Body of pancreas (tissue), 4 donors: ENCODE measurements at regions not wholly inside any gene's neighbourhood (a gene's known extent, or its start where the extent isn't known, plus 50 kb on each side); places are given as distances from the start of the nearest gene placed in this dataset.

Experiments
- ATAC-seq: fragments of 150-250 bp; one replicate; pipeline ENCODE4 v1.9.1; 2016
- DNase-seq, 4 donors: peaks; one replicate each; pipeline ENCODE4 v3.0.0-alpha.2; 2019
- H3K27ac ChIP-seq, 4 donors: fragments of 200-600 bp; sonication (generic); 1 replicate in 3 of 4; 2 replicates in 1 of 4; pipeline versions ENCODE4 v1.5.1 to v1.6.1; 2016 to 2019; ENCODE audit warnings: mild to moderate bottlenecking in 1 of 4, mixed read lengths in 1 of 4, moderate library complexity in 1 of 4
- H3K27me3 ChIP-seq, 2 donors: fragments of 200-600 bp; sonication (generic); one replicate each; pipeline ENCODE4 v1.6.0; 2016; ENCODE audit warnings: mild to moderate bottlenecking in 1 of 2
- H3K36me3 ChIP-seq, 2 donors: fragments of 200-600 bp; sonication (generic); replicated peaks in 1 of 2; 2 replicates each; pipeline ENCODE4 v1.5.1; 2016; ENCODE audit warnings: low read depth in 2 of 2; ENCODE audit not compliant: insufficient read depth in 1 of 2
- H3K4me1 ChIP-seq: fragments of 200-600 bp; sonication (generic); one replicate; pipeline ENCODE4 v1.6.0; 2016
- H3K4me3 ChIP-seq, 2 donors: fragments of 200-600 bp; sonication (generic); 1 replicate in 1 of 2; 2 replicates in 1 of 2; pipeline ENCODE4 v1.5.1; 2016 to 2019
- H3K9me3 ChIP-seq, 3 donors: fragments of 200-600 bp; sonication (generic); 1 replicate in 2 of 3; 2 replicates in 1 of 3; pipeline ENCODE4 v1.5.1; 2016
- CTCF ChIP-seq, 7 experiments: fragments of 450-650 bp in 4 of 7; fragments of 200-600 bp in 3 of 7; sonication (generic) in 3 of 7; IDR thresholded peaks; one replicate each; pipeline ENCODE4 v1.5.1; 2016 to 2019; ENCODE audit warnings: antibody characterized with exemption in 7 of 7
- POLR2A ChIP-seq, 3 donors: fragments of 450-650 bp; IDR thresholded peaks; one replicate each; pipeline ENCODE4 v1.6.1; 2016; ENCODE audit warnings: antibody characterized with exemption in 3 of 3, mild to moderate bottlenecking in 2 of 3
- WGBS, 2 donors: methylation state at CpG; one replicate each; pipeline ENCODE4 v1.1.5; 2017; 5-methylcytosine and 5-hydroxymethylcytosine counted together
- intact Hi-C: fragments of 100-400 bp; cut with DNase I; formaldehyde crosslinking; loops from one replicate; pipeline ENCODE4 v1.15.1; 2023

- TF ChIP-seq CTCF (IDR thresholded peaks at IDR 0.05), result no peak
- no peak for TF ChIP-seq POLR2A (IDR thresholded peaks at IDR 0.05)
- no peak overlapping the region for H3K4me3 ChIP-seq
- H3K27me3 ChIP-seq, result no peaks in the 10 kb centered on the region
- DNase-seq, result no peak
- intact Hi-C loops, result no loop called here
- no peak for ATAC-seq
- no peaks in the 10 kb centered on the region for H3K36me3 ChIP-seq
- H3K9me3 ChIP-seq, result no peaks in the 10 kb centered on the region
- WGBS, 2 donors, result 37 to 38% methylated on average over 4 of the region's 4 CpGs
- no peaks in the 10 kb centered on the region for H3K4me1 ChIP-seq
- H3K27ac ChIP-seq, result no peak overlapping the region
Observed at GRCh38 chr15:96693990-96694517, 363.6 kb downstream of the NR2F2 start.

- TF ChIP-seq POLR2A (IDR thresholded peaks at IDR 0.05) (no peak), CTCF (IDR thresholded peaks at IDR 0.05) (no peak)
- Histone ChIP-seq H3K4me1 (no peaks in the 10 kb centered on the region), H3K4me3 (no peak overlapping the region), H3K9me3 (no peaks in the 10 kb centered on the region), H3K27ac (no peak overlapping the region), H3K36me3 (no peaks in the 10 kb centered on the region), H3K27me3 (no peaks in the 10 kb centered on the region)
- DNase-seq (no peak), ATAC-seq (no peak)
- intact Hi-C loops, result no loop called here
Observed at GRCh38 chr15:96695426-96695825, 364.9 kb downstream of the NR2F2 start.

GRCh38 chr15:96699871-96700401 is 369.4 kb downstream of the NR2F2 start:
- WGBS, 2 donors, result 46 to 66% methylated on average over 3 of the region's 3 CpGs
- no peak for ATAC-seq
- H3K4me3 ChIP-seq, result no peak overlapping the region

GRCh38 chr15:96700555-96700954 is 370.1 kb downstream of the NR2F2 start:
- DNase-seq (no peak), ATAC-seq (no peak)
- 39 to 78% methylated on average over 2 of the region's 2 CpGs for WGBS, 2 donors
- Histone ChIP-seq H3K9me3 (no peaks in the 10 kb centered on the region), H3K4me3 (no peak overlapping the region), H3K27me3 (no peaks in the 10 kb centered on the region), H3K36me3 (no peaks in the 10 kb centered on the region), H3K27ac (no peak overlapping the region), H3K4me1 (no peaks in the 10 kb centered on the region)
- no peak for TF ChIP-seq CTCF (IDR thresholded peaks at IDR 0.05)
- no peak for TF ChIP-seq POLR2A (IDR thresholded peaks at IDR 0.05)
- intact Hi-C loops, result no loop called here

More at GRCh38 chr15:96699871-96700401, 369.4 kb downstream of the NR2F2 start:
- TF ChIP-seq POLR2A (IDR thresholded peaks at IDR 0.05), result no peak
- TF ChIP-seq CTCF (IDR thresholded peaks at IDR 0.05), result no peak
- Histone ChIP-seq H3K36me3 (no peaks in the 10 kb centered on the region), H3K27ac (no peak overlapping the region), H3K27me3 (no peaks in the 10 kb centered on the region), H3K4me1 (no peaks in the 10 kb centered on the region), H3K9me3 (no peaks in the 10 kb centered on the region)
- no peak for DNase-seq
- intact Hi-C loops, result no loop called here

- 57 to 62% methylated on average over 2 of the region's 2 CpGs for WGBS, 2 donors
- Histone ChIP-seq H3K4me1 (no peaks in the 10 kb centered on the region), H3K4me3 (no peak overlapping the region), H3K27me3 (no peaks in the 10 kb centered on the region), H3K36me3 (no peaks in the 10 kb centered on the region), H3K9me3 (no peaks in the 10 kb centered on the region), H3K27ac (no peak overlapping the region)
- TF ChIP-seq POLR2A (IDR thresholded peaks at IDR 0.05) (no peak), CTCF (IDR thresholded peaks at IDR 0.05) (no peak)
- ATAC-seq, result no peak
- no peak for DNase-seq
- intact Hi-C loops, result no loop called here
Observed at GRCh38 chr15:96701443-96701842, 370.9 kb downstream of the NR2F2 start.
